Smooth muscle cell (in vitro differentiated cells): ENCODE measurements at regions not wholly inside any gene's neighbourhood (a gene's known extent, or its start where the extent isn't known, plus 50 kb on each side); places are given as distances from the start of the nearest gene placed in this dataset.

ENCODE experiments used
- DNase-seq: peaks from one replicate; lab custom pipeline; 2025; ENCODE audit not compliant: unreplicated experiment; lab: John Stamatoyannopoulos, UW
- H2AFZ ChIP-seq: fragments of 200-600 bp; sonication (generic); 2 replicates; pipeline ENCODE4 v1.6.0; 2016; ENCODE audit warnings: antibody characterized with exemption, low read depth, mild to moderate bottlenecking
- H3F3A ChIP-seq: fragments of 200-600 bp; sonication (generic); 2 replicates; pipeline ENCODE4 v1.6.0; 2017; ENCODE audit warnings: antibody characterized with exemption, low read depth
- H3K27ac ChIP-seq: fragments of 200-600 bp; sonication (generic); 2 replicates; pipeline ENCODE4 v1.5.1; 2016; ENCODE audit warnings: low read depth, mild to moderate bottlenecking
- H3K27me3 ChIP-seq: fragments of 200-600 bp; sonication (generic); 2 replicates; pipeline ENCODE4 v1.6.1; 2016; ENCODE audit warnings: low read depth, mild to moderate bottlenecking
- H3K36me3 ChIP-seq: fragments of 200-600 bp; sonication (generic); 2 replicates; pipeline ENCODE4 v1.5.1; 2016; ENCODE audit warnings: low read depth
- H3K4me1 ChIP-seq: fragments of 200-600 bp; sonication (generic); 2 replicates; pipeline ENCODE4 v1.5.1; 2016; ENCODE audit warnings: low read depth
- H3K4me2 ChIP-seq: fragments of 200-600 bp; sonication (generic); 2 replicates; pipeline ENCODE4 v1.6.0; 2016; ENCODE audit warnings: mild to moderate bottlenecking
- H3K4me3 ChIP-seq: fragments of 200-600 bp; sonication (generic); 2 replicates; pipeline ENCODE4 v1.5.1; 2016; ENCODE audit warnings: mild to moderate bottlenecking
- H3K79me2 ChIP-seq: fragments of 200-600 bp; sonication (generic); 2 replicates; pipeline ENCODE4 v1.6.0; 2016; ENCODE audit warnings: low read depth, mild to moderate bottlenecking
- H3K9ac ChIP-seq: fragments of 200-600 bp; sonication (generic); 2 replicates; pipeline ENCODE4 v1.6.0; 2016; ENCODE audit warnings: low read depth
- H3K9me3 ChIP-seq: fragments of 200-600 bp; sonication (generic); replicated peaks from 2 replicates; pipeline ENCODE4 v1.5.1; 2016; ENCODE audit warnings: low read depth
- H4K20me1 ChIP-seq: fragments of 200-600 bp; sonication (generic); 2 replicates; pipeline ENCODE4 v1.6.0; 2016; ENCODE audit warnings: low read depth
- CTCF ChIP-seq: fragments of 200-600 bp; sonication (generic); IDR thresholded peaks from 2 replicates; pipeline ENCODE4 v1.5.1; 2017; ENCODE audit warnings: borderline replicate concordance, mild to moderate bottlenecking, antibody characterized with exemption; ENCODE audit not compliant: insufficient read depth, poor library complexity, severe bottlenecking
- WGBS: methylation state at CpG from one replicate; pipeline ENCODE4 v1.1.7; 2016; ENCODE audit warnings: low lambda C conversion rate; 5-methylcytosine and 5-hydroxymethylcytosine counted together

DNA sequence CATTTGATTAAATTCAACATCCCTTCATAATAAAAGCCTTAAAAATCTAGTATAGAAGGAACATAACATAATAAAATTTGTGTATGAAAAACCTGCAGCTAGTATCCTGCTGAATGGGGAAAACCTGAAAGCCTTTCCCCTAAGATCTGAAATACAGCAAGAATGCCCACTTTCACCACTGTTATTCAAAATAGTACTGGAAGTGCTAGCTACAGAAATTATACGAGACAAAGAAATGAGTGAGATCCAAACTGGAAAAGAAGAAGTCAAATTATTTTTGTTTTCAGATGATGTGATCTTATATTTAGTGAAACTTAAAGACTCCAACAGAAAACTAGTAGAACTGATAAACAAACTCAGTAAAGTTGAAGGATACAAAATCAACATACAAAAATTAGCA, 152.9 kb downstream of the RTL3 start:
- TF ChIP-seq CTCF, result no peak
- Histone ChIP-seq H3K36me3 (no peaks in the 10 kb centered on the region), H2AFZ (no peak overlapping the region), H3K79me2 (no peaks in the 10 kb centered on the region), H3F3A (no peaks in the 10 kb centered on the region), H3K9ac (no peak overlapping the region), H3K4me3 (no peak overlapping the region), H3K4me2 (no peak overlapping the region), H3K27me3 (no peaks in the 10 kb centered on the region), H3K9me3 (peaks cover 4% of the 10 kb centered on the region), H3K4me1 (no peaks in the 10 kb centered on the region), H4K20me1 (no peaks in the 10 kb centered on the region), H3K27ac (no peak overlapping the region)
- 63% methylated on average over 1 of the region's 1 CpG for whole genome bisulfite sequencing
- DNase-seq, result no peak

- Histone ChIP-seq H3K79me2 (no peaks in the 10 kb centered on the region), H4K20me1 (no peaks in the 10 kb centered on the region), H3K9me3 (no peaks in the 10 kb centered on the region), H3K4me3 (no peak overlapping the region), H3K27ac (no peak overlapping the region), H3K4me1 (no peaks in the 10 kb centered on the region), H3K27me3 (no peaks in the 10 kb centered on the region), H3K36me3 (no peaks in the 10 kb centered on the region), H3K9ac (no peak overlapping the region), H2AFZ (no peak overlapping the region), H3K4me2 (no peak overlapping the region), H3F3A (no peaks in the 10 kb centered on the region)
- TF ChIP-seq CTCF, result no peak
- 71% methylated on average over 2 of the region's 2 CpGs for WGBS
- DNase-seq, result no peak
Observed at GRCh38 chrX:78496483-78496882, 162.6 kb downstream of the RTL3 start.

DNA sequence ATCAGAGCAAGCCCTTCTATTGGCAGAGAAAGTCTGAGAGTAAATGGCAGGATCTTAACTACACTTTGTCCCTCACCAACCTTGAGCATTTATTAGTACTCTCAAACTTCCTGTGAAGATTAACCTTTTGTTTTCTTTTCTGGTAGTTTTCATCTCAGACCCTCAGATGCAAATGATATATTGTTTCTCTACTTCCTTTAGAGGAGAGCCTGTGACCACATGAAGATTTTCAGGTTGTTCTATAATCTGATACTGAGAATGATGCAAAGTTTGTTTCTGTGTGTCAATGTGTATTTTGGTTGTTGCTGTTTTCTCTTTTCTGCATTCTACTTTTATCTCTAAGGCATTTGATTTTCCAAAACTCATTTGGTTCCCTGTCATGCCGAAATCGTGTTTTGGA, 165.8 kb upstream of the CYSLTR1 start:
- no peak overlapping the region for H3K9ac ChIP-seq
- no peak for TF ChIP-seq CTCF
- no peak overlapping the region for H3K4me2 ChIP-seq
- no peak overlapping the region for H3K27ac ChIP-seq
- no peaks in the 10 kb centered on the region for H3K36me3 ChIP-seq
- H4K20me1 ChIP-seq, result no peaks in the 10 kb centered on the region
- H3F3A ChIP-seq, result no peaks in the 10 kb centered on the region
- no peak overlapping the region for H2AFZ ChIP-seq
- H3K4me1 ChIP-seq, result no peaks in the 10 kb centered on the region
- DNase-seq, result no peak
- H3K4me3 ChIP-seq, result no peak overlapping the region
- no peaks in the 10 kb centered on the region for H3K79me2 ChIP-seq
- H3K9me3 ChIP-seq, result no peaks in the 10 kb centered on the region
- H3K27me3 ChIP-seq, result no peaks in the 10 kb centered on the region
- WGBS, result 63% methylated on average over 2 of the region's 2 CpGs

DNA sequence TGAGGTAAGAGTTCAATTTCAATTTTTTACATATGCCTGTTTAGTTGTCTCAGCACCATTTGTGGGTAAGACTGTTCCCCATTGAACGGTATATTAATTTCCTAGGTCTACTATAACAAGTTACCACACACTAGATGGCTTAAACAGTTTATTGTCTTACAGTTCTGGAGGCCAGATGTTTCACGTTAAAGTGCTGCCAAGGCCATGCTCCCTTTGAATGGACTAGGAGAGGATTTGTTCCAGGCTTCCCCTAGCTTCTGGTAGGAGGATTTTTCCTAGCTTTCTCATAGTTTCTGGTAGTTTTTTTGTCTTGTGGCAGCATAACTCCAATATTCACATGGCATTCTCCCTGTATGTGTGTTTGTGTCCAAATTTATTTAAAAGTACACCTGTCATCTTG, 149.3 kb upstream of the CYSLTR1 start:
- Histone ChIP-seq H3K27me3 (no peaks in the 10 kb centered on the region), H3K4me1 (no peaks in the 10 kb centered on the region), H3K27ac (no peak overlapping the region), H3K9ac (no peak overlapping the region), H3K4me2 (no peak overlapping the region), H3K36me3 (no peaks in the 10 kb centered on the region), H3K79me2 (no peaks in the 10 kb centered on the region), H3F3A (no peaks in the 10 kb centered on the region), H3K4me3 (no peak overlapping the region), H2AFZ (no peak overlapping the region), H4K20me1 (no peaks in the 10 kb centered on the region), H3K9me3 (no peaks in the 10 kb centered on the region)
- TF ChIP-seq CTCF, result no peak
- 18% methylated on average over 2 of the region's 2 CpGs for WGBS
- no peak for DNase-seq
